IMR-90 (cell line): ENCODE measurements at regions not wholly inside any gene's neighbourhood (a gene's known extent, or its start where the extent isn't known, plus 50 kb on each side); places are given as distances from the start of the nearest gene placed in this dataset.

Experiments used
- ATAC-seq: fragments of 200-7000 bp; cut with Tn5 transposase; 2 replicates; pipeline ENCODE4 v1.9.1; 2020; ENCODE audit warnings: low read depth, mild to moderate bottlenecking, moderate library complexity
- BruUV-seq: library from RNA; stranded (reverse); fragments of 400-500 nt; replicated peaks from 2 replicates; lab custom pipeline; 2021; lab: Mats Ljungman, UMichigan
- CTCF ChIA-PET: fragments of 300-600 bp; formaldehyde crosslinking; extraction: SDS; loops from one replicate; lab custom pipeline; 2021; ENCODE audit warnings: antibody characterized with exemption; lab: Yijun Ruan, JAX
- POLR2A ChIA-PET: fragments of 300-600 bp; sonication (Branson Sonifier 250); formaldehyde crosslinking; loops from one replicate; lab custom pipeline; 2022; ENCODE audit warnings: antibody characterized with exemption; ENCODE audit not compliant: unreplicated experiment; lab: Charles Lee
- DNase-seq: peaks from one replicate; pipeline ENCODE4 v3.0.0; 2013
- H2AFZ ChIP-seq: replicated peaks from 2 replicates; pipeline ENCODE3; 2013; ENCODE audit warnings: low read length, mild to moderate bottlenecking; ENCODE audit not compliant: poor library complexity
- H2AK5ac ChIP-seq: 2 replicates; pipeline ENCODE4 v1.6.1; 2013; ENCODE audit warnings: low read depth, low read length, inconsistent platforms
- H2AK9ac ChIP-seq: replicated peaks from 2 replicates; pipeline ENCODE3; 2013; ENCODE audit warnings: mild to moderate bottlenecking, low read depth, low read length, moderate library complexity; ENCODE audit not compliant: poor library complexity
- H2BK120ac ChIP-seq: 2 replicates; pipeline ENCODE4 v1.6.1; 2013; ENCODE audit warnings: low read depth, low read length, inconsistent platforms
- H2BK15ac ChIP-seq: 3 replicates; pipeline ENCODE4 v1.6.1; 2013; ENCODE audit warnings: low read depth, low read length, inconsistent platforms
- H2BK20ac ChIP-seq: 2 replicates; pipeline ENCODE4 v1.6.1; 2013; ENCODE audit warnings: low read depth, mild to moderate bottlenecking, inconsistent platforms, low read length, moderate library complexity
- H2BK5ac ChIP-seq: 2 replicates; pipeline ENCODE4 v1.6.1; 2013; ENCODE audit warnings: mild to moderate bottlenecking, low read depth, low read length, inconsistent platforms; ENCODE audit not compliant: poor library complexity, severe bottlenecking
- H3K14ac ChIP-seq: replicated peaks from 2 replicates; pipeline ENCODE4 v1.6.1; 2013; ENCODE audit warnings: low read depth, low read length, inconsistent platforms
- H3K18ac ChIP-seq: 2 replicates; pipeline ENCODE4 v1.6.1; 2013; ENCODE audit warnings: low read depth, low read length, control low read depth
- H3K23ac ChIP-seq: 2 replicates; pipeline ENCODE4 v1.6.1; 2013; ENCODE audit warnings: low read depth, low read length, inconsistent platforms
- H3K27ac ChIP-seq: 2 replicates; pipeline ENCODE4 v1.5.1; 2013; ENCODE audit warnings: mild to moderate bottlenecking, control low read depth, low read length; ENCODE audit not compliant: insufficient read depth
- H3K27me3 ChIP-seq: 2 replicates; pipeline ENCODE4 v1.6.1; 2013; ENCODE audit warnings: low read length; ENCODE audit not compliant: control insufficient read depth, insufficient read depth
- H3K36me3 ChIP-seq: 2 replicates; pipeline ENCODE4 v1.6.1; 2013; ENCODE audit warnings: low read length, mixed read lengths; ENCODE audit not compliant: control insufficient read depth, insufficient read depth
- H3K4ac ChIP-seq: 2 replicates; pipeline ENCODE4 v1.6.1; 2013; ENCODE audit warnings: low read depth, low read length, inconsistent platforms
- H3K4me1 ChIP-seq: 2 replicates; pipeline ENCODE4 v1.6.1; 2013; ENCODE audit warnings: low read length, mixed read lengths; ENCODE audit not compliant: control insufficient read depth, insufficient read depth
- H3K4me2 ChIP-seq: 2 replicates; pipeline ENCODE4 v1.6.1; 2013; ENCODE audit warnings: low read depth, mild to moderate bottlenecking, control low read depth, low read length, moderate library complexity
- H3K4me3 ChIP-seq: 2 replicates; pipeline ENCODE4 v1.5.1; 2013; ENCODE audit warnings: low read depth, mild to moderate bottlenecking, control low read depth, low read length, moderate library complexity; ENCODE audit not compliant: insufficient read depth
- H3K56ac ChIP-seq: 2 replicates; pipeline ENCODE4 v1.6.1; 2013; ENCODE audit warnings: low read length, inconsistent platforms; ENCODE audit not compliant: insufficient read depth; ENCODE audit errors: extremely low read depth
- H3K79me1 ChIP-seq, 2 experiments: 2 replicates each; pipeline ENCODE4 v1.6.1; 2013; ENCODE audit warnings: low read length in 2 of 2, inconsistent platforms in 1 of 2, low read depth in 1 of 2
- H3K9ac ChIP-seq: 2 replicates; pipeline ENCODE4 v1.6.1; 2013; ENCODE audit warnings: low read depth, low read length, control low read depth
- H3K9me1 ChIP-seq: 2 replicates; pipeline ENCODE4 v1.6.1; 2013; ENCODE audit warnings: low read length, inconsistent platforms; ENCODE audit not compliant: insufficient read depth
- H3K9me3 ChIP-seq: 2 replicates; pipeline ENCODE4 v1.6.1; 2013; ENCODE audit warnings: low read length; ENCODE audit not compliant: control insufficient read depth, insufficient read depth
- H4K20me1 ChIP-seq: 2 replicates; pipeline ENCODE4 v1.6.1; 2013; ENCODE audit warnings: low read length, inconsistent platforms; ENCODE audit not compliant: insufficient read depth
- H4K5ac ChIP-seq: 2 replicates; pipeline ENCODE4 v1.6.1; 2013; ENCODE audit warnings: mild to moderate bottlenecking, low read depth, low read length, control low read depth
- H4K8ac ChIP-seq, 2 experiments: 2 replicates each; pipeline ENCODE4 v1.6.1; 2013; ENCODE audit warnings: low read depth in 2 of 2, low read length in 2 of 2, control low read depth in 1 of 2, inconsistent platforms in 1 of 2
- H4K91ac ChIP-seq: 2 replicates; pipeline ENCODE4 v1.6.1; 2013; ENCODE audit warnings: low read depth, low read length, inconsistent platforms; ENCODE audit not compliant: insufficient read depth
- BHLHE40 ChIP-seq: fragments of 150-350 bp; IDR thresholded peaks from 2 replicates; pipeline ENCODE4 v1.6.1; 2016; ENCODE audit warnings: mild to moderate bottlenecking, low read depth, low read length
- CEBPB ChIP-seq: IDR thresholded peaks from 2 replicates; pipeline ENCODE4 v1.6.1; 2012; ENCODE audit warnings: low read depth, low read length, improper control_type of control experiment
- CHD1 ChIP-seq: IDR thresholded peaks from 2 replicates; pipeline ENCODE4 v1.6.1; 2012; ENCODE audit warnings: low read depth, low read length, improper control_type of control experiment
- CTCF ChIP-seq: conservative IDR thresholded peaks from 2 replicates; pipeline ENCODE4 v1.5.1; 2012; ENCODE audit warnings: mild to moderate bottlenecking, low read depth, low read length, improper control_type of control experiment
- ELK1 ChIP-seq: fragments of 150-350 bp; IDR thresholded peaks from 2 replicates; pipeline ENCODE4 v1.6.1; 2016; ENCODE audit warnings: low read depth, mild to moderate bottlenecking, low read length, moderate library complexity, borderline replicate concordance
- FOS ChIP-seq: fragments of 150-350 bp; IDR thresholded peaks from 2 replicates; pipeline ENCODE4 v1.6.1; 2016; ENCODE audit warnings: low read depth, low read length
- MAFK ChIP-seq: IDR thresholded peaks from 2 replicates; pipeline ENCODE4 v1.6.1; 2012; ENCODE audit warnings: low read depth, low read length, improper control_type of control experiment
- MAZ ChIP-seq: IDR thresholded peaks from 2 replicates; pipeline ENCODE4 v1.6.1; 2012; ENCODE audit warnings: low read depth, mild to moderate bottlenecking, low read length, improper control_type of control experiment, moderate library complexity, borderline replicate concordance
- MXI1 ChIP-seq: IDR thresholded peaks from 2 replicates; pipeline ENCODE4 v1.6.1; 2012; ENCODE audit warnings: low read depth, mild to moderate bottlenecking, low read length, moderate library complexity, borderline replicate concordance
- NFE2L2 ChIP-seq: fragments of 150-350 bp; IDR thresholded peaks from 2 replicates; pipeline ENCODE4 v1.6.1; 2016; ENCODE audit warnings: low read depth, mild to moderate bottlenecking, low read length
- POLR2A ChIP-seq: IDR thresholded peaks from 2 replicates; pipeline ENCODE4 v1.6.1; 2012; ENCODE audit warnings: mild to moderate bottlenecking, low read depth, low read length
- RAD21 ChIP-seq: IDR thresholded peaks from 2 replicates; pipeline ENCODE4 v1.6.1; 2012; ENCODE audit warnings: low read length, improper control_type of control experiment
- RCOR1 ChIP-seq: IDR thresholded peaks from 2 replicates; pipeline ENCODE4 v1.6.1; 2012; ENCODE audit warnings: mild to moderate bottlenecking, low read length, improper control_type of control experiment; ENCODE audit not compliant: insufficient replicate concordance
- RFX5 ChIP-seq: IDR thresholded peaks from 2 replicates; pipeline ENCODE4 v1.8.0; 2012; ENCODE audit warnings: low read depth, mild to moderate bottlenecking, low read length, moderate library complexity
- SMC3 ChIP-seq: fragments of 150-350 bp; IDR thresholded peaks from 2 replicates; pipeline ENCODE4 v1.6.1; 2016; ENCODE audit warnings: low read depth, mild to moderate bottlenecking, antibody characterized with exemption, low read length, moderate library complexity
- USF2 ChIP-seq: fragments of 150-350 bp; IDR thresholded peaks from 2 replicates; pipeline ENCODE4 v1.6.1; 2017; ENCODE audit warnings: mild to moderate bottlenecking, antibody characterized with exemption, low read length, low read depth
- WGBS, 2 experiments: methylation state at CpG; one replicate each; pipeline versions ENCODE4 v1.1.5 to v1.1.7; 2013; ENCODE audit warnings: missing lambda C conversion rate in 2 of 2; ENCODE audit not compliant: insufficient read length in 1 of 2; ENCODE audit errors: extremely low coverage in 2 of 2; 5-methylcytosine and 5-hydroxymethylcytosine counted together
- dilution Hi-C: fragments of 300-500 bp; cut with HindIII; formaldehyde crosslinking; loops from one replicate; pipeline ENCODE4 v1.14.3; 2018; ENCODE audit warnings: low sequenced_read_pairs; ENCODE audit not compliant: unreplicated experiment
- in situ Hi-C: fragments of 300-500 bp; cut with MboI; formaldehyde crosslinking; loops from 3 replicates; pipeline ENCODE4 v1.14.3; 2019; ENCODE audit warnings: low sequenced_read_pairs, inconsistent platforms, mixed read lengths
- intact Hi-C: fragments of 100-400 bp; cut with micrococcal nuclease; formaldehyde crosslinking; loops from 2 replicates; pipeline ENCODE4 v1.10.0; 2022

- WGBS, 2 experiments, result no CpG with 5 or more reads among the region's 1 CpG
- Histone ChIP-seq H2BK20ac (peak overlapping the region; percentile 90), H3K4ac (peak overlapping the region; percentile 68), H4K8ac (peak overlapping the region; percentile 72 to 88; a peak in 3 of 4 replicates), H2AK9ac (no peak overlapping the region), H3K18ac (peak overlapping the region; percentile 76; the same call in 1 of the 2 replicates), H3K4me2 (peak overlapping the region; percentile 62), H4K20me1 (peaks cover 7% of the 10 kb centered on the region), H3K23ac (peak overlapping the region; percentile 8), H3K4me1 (peaks cover 18% of the 10 kb centered on the region), H2AFZ (peak overlapping the region; percentile 44), H3K36me3 (no peaks in the 10 kb centered on the region), H3K14ac (0 out of 2 replicates have a peak overlapping the region, but pooled peaks have one; percentile 30), H4K5ac (peak overlapping the region; percentile 49; the same call in 1 of the 2 replicates), H2BK15ac (peak overlapping the region; percentile 68; the same call in 1 of the 3 replicates), H3K9me3 (no peaks in the 10 kb centered on the region), H3K9ac (peak overlapping the region; percentile 64; the same call in 1 of the 2 replicates), H3K56ac (peak overlapping the region; percentile 52; the same call in 1 of the 2 replicates), H3K27me3 (no peaks in the 10 kb centered on the region), H3K79me1 (no peaks in the 10 kb centered on the region), H3K27ac (peak overlapping the region; percentile 92), H3K4me3 (no peak overlapping the region), H3K9me1 (peaks cover 13% of the 10 kb centered on the region), H2BK5ac (peak overlapping the region; percentile 86), H4K91ac (peak overlapping the region; percentile 85), H2AK5ac (no peak overlapping the region), H2BK120ac (peak overlapping the region; percentile 76)
- peak; percentile 9; the same call in 1 of the 2 replicates for ATAC-seq
- ChIA-PET POLR2A (no interaction called here), CTCF (interaction anchor here (0.6 kb wide), 1 partner anchor 1615 kb away, joined by 6 read pairs; no protein-coding TSS in a partner anchor)
- DNase-seq, result peak; percentile 57
- no peak for TF ChIP-seq MAFK
- no peak for TF ChIP-seq MAZ
- no peak for TF ChIP-seq CEBPB
- TF ChIP-seq USF2, result no peak
- no peak for TF ChIP-seq RCOR1
- no peak for TF ChIP-seq RAD21
- TF ChIP-seq POLR2A, result no peak
- TF ChIP-seq CTCF, result no peak
- TF ChIP-seq SMC3, result no peak
- TF ChIP-seq BHLHE40, result no peak
- TF ChIP-seq FOS, result no peak
- no peak for TF ChIP-seq NFE2L2
- no peak for TF ChIP-seq RFX5
- no peak for TF ChIP-seq ELK1
- no peak for TF ChIP-seq MXI1
- no peak for TF ChIP-seq CHD1
- in situ Hi-C loops, result no loop called here
- intact Hi-C loops, result no loop called here
- dilution Hi-C loops, result no loop called here
- no TSS peak for BruUV-seq
These were observed 280.4 kb downstream of the KLF13 start for GRCh38 chr15:31606931-31607497.
